Parathyroid adenoma (tissue), 2 donors: ENCODE measurements at regions not wholly inside any gene's neighbourhood (a gene's known extent, or its start where the extent isn't known, plus 50 kb on each side); places are given as distances from the start of the nearest gene placed in this dataset.

Experiments
- H2AFZ ChIP-seq: fragments of 300-600 bp; sonication (generic); one replicate; pipeline ENCODE4 v1.7.0; 2017; ENCODE audit warnings: antibody characterized with exemption, mild to moderate bottlenecking
- H3K27ac ChIP-seq: fragments of 300-600 bp; sonication (generic); one replicate; pipeline ENCODE4 v1.7.0; 2017
- H3K27me3 ChIP-seq: fragments of 300-600 bp; sonication (generic); one replicate; pipeline ENCODE4 v1.7.0; 2017; ENCODE audit warnings: low read length; ENCODE audit not compliant: control insufficient read depth, insufficient read depth
- H3K36me3 ChIP-seq: fragments of 300-600 bp; sonication (generic); one replicate; pipeline ENCODE4 v1.7.0; 2017; ENCODE audit warnings: low read length; ENCODE audit not compliant: control insufficient read depth, insufficient read depth
- H3K4me1 ChIP-seq: fragments of 300-600 bp; sonication (generic); one replicate; pipeline ENCODE4 v1.7.0; 2017; ENCODE audit warnings: control low read depth
- H3K4me2 ChIP-seq: fragments of 300-600 bp; sonication (generic); one replicate; pipeline ENCODE4 v1.7.0; 2017; ENCODE audit warnings: low read length
- H3K4me3 ChIP-seq: fragments of 300-600 bp; sonication (generic); one replicate; pipeline ENCODE4 v1.7.0; 2017; ENCODE audit warnings: low read depth, low read length
- H3K79me2 ChIP-seq: fragments of 300-600 bp; sonication (generic); one replicate; pipeline ENCODE4 v1.7.0; 2017; ENCODE audit warnings: control low read depth
- H3K9ac ChIP-seq: fragments of 300-600 bp; sonication (generic); one replicate; pipeline ENCODE4 v1.7.0; 2017; ENCODE audit warnings: mild to moderate bottlenecking
- H3K9me3 ChIP-seq: fragments of 300-600 bp; sonication (generic); one replicate; pipeline ENCODE4 v1.7.0; 2017; ENCODE audit warnings: low read length; ENCODE audit not compliant: control insufficient read depth
- CTCF ChIP-seq: fragments of 300-600 bp; sonication (generic); IDR thresholded peaks from one replicate; pipeline ENCODE4 v1.7.0; 2017; ENCODE audit warnings: antibody characterized with exemption, mild to moderate bottlenecking
- donor health status: primary hyperparathyroidism.

GRCh38 chr16:59729613-59730012, 995.5 kb upstream of the GOT2 start:
- no peak for TF ChIP-seq CTCF
- Histone ChIP-seq H3K4me1 (no peaks in the 10 kb centered on the region), H3K27me3 (no peaks in the 10 kb centered on the region), H3K4me3 (no peak overlapping the region), H2AFZ (no peak overlapping the region), H3K9ac (no peak overlapping the region), H3K36me3 (no peaks in the 10 kb centered on the region), H3K27ac (no peak overlapping the region), H3K79me2 (no peaks in the 10 kb centered on the region), H3K4me2 (no peak overlapping the region), H3K9me3 (no peaks in the 10 kb centered on the region)

- no peaks in the 10 kb centered on the region for H3K27me3 ChIP-seq
- H3K79me2 ChIP-seq, result no peaks in the 10 kb centered on the region
- no peak overlapping the region for H3K4me2 ChIP-seq
These were observed 985.0 kb upstream of the GOT2 start for GRCh38 chr16:59719121-59719520.

GRCh38 chr16:59707436-59708226, 973.5 kb upstream of the GOT2 start:
- Histone ChIP-seq H2AFZ (no peak overlapping the region), H3K4me1 (no peaks in the 10 kb centered on the region), H3K36me3 (no peaks in the 10 kb centered on the region), H3K27me3 (no peaks in the 10 kb centered on the region), H3K9ac (no peak overlapping the region), H3K79me2 (no peaks in the 10 kb centered on the region), H3K9me3 (no peaks in the 10 kb centered on the region), H3K27ac (no peak overlapping the region), H3K4me2 (no peak overlapping the region), H3K4me3 (no peak overlapping the region)
- no peak for TF ChIP-seq CTCF

More at GRCh38 chr16:59719121-59719520, 985.0 kb upstream of the GOT2 start:
- Histone ChIP-seq H3K36me3 (no peaks in the 10 kb centered on the region), H3K9ac (no peak overlapping the region), H3K9me3 (no peaks in the 10 kb centered on the region), H3K4me3 (no peak overlapping the region), H3K4me1 (no peaks in the 10 kb centered on the region), H2AFZ (no peak overlapping the region), H3K27ac (no peak overlapping the region)
- TF ChIP-seq CTCF, result no peak

GRCh38 chr16:59701963-59702930, 968.1 kb upstream of the GOT2 start:
- Histone ChIP-seq H3K9me3 (no peaks in the 10 kb centered on the region), H3K4me3 (no peak overlapping the region), H3K27ac (no peak overlapping the region), H2AFZ (no peak overlapping the region), H3K4me1 (no peaks in the 10 kb centered on the region), H3K27me3 (no peaks in the 10 kb centered on the region), H3K79me2 (no peaks in the 10 kb centered on the region), H3K4me2 (no peak overlapping the region), H3K36me3 (no peaks in the 10 kb centered on the region), H3K9ac (no peak overlapping the region)
- no peak for TF ChIP-seq CTCF
